Glomerular endothelial cell (primary cell): ENCODE measurements at regions not wholly inside any gene's neighbourhood (a gene's known extent, or its start where the extent isn't known, plus 50 kb on each side); places are given as distances from the start of the nearest gene placed in this dataset.
"Not testable (repeated sequence)": the region's sequence is repeated elsewhere in the genome, so short reads cannot be mapped to it uniquely, and the experiment has no call there.

Experiments used
- DNase-seq: peaks from one replicate; pipeline ENCODE4 v3.0.0-alpha.2; 2011; ENCODE audit warnings: low read depth, low spot score; ENCODE audit errors: extremely low read depth

DNA sequence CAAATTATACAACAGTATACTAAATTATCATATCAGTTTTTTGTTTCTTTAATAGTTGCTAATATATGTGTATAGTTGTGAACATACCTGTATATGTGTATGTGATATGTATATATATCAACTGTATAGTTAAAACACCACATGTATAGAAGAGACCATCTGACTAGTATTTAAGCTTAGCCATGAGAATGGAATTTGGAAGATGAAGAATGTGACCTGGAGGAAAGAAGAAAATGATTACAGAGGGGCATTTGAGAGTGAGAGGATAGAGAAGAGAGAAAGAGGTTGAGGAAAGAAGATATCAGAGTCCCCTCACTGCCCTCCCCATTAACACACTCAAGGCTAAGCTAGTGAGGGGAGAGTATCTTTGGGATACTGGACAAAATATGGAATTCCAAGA, 335.9 kb downstream of the BCKDHB start:
- no peak for DNase-seq

DNA sequence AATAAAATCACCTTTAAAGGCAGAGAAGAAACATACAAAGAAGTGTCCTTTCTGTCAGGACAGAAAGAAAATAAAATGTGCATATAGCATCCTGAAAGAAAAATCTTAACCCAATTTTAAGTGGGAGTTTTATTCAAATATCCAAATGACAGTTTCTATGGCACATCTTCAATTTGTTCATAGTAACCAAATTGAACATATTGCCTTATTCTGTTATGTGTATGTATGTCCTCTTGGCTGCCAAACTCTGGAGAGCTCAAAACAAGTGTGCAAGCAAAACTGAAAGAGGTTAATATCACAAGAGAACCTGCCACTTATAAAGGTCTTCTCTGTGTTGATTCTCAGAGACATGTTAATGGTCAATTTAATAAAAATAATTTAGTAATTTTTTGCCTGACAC, 334.7 kb downstream of the BCKDHB start:
- DNase-seq: no peak

DNA sequence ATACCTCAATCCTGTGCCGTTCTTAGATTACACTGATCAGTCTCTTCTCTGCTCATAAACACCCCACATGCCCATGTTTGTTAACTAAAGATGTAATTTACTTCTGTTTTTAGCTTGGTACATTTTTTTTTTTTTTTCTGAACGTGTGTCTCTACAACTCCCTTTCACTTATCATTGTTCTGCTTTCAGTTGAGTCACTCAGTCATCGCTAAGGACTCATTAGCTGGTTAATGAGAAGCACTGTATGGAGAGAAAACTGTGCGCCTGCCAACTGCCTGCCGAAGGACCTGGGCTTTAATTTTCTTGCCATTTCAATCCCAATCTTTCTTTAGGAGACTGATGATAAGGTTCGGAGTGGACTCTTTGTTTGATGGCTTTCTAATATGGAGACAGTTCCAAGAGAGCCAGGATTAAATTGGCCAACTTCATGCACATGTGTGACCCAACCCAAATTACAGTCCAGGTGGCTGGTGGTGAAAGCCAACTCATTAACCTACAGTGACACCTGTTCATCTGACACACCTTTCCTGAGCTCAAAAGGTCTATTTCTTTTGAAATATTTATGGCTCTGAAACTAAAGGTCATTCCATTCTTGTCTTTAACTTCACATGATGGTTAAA, 334.1 kb downstream of the BCKDHB start:
- no peak for DNase-seq

DNA sequence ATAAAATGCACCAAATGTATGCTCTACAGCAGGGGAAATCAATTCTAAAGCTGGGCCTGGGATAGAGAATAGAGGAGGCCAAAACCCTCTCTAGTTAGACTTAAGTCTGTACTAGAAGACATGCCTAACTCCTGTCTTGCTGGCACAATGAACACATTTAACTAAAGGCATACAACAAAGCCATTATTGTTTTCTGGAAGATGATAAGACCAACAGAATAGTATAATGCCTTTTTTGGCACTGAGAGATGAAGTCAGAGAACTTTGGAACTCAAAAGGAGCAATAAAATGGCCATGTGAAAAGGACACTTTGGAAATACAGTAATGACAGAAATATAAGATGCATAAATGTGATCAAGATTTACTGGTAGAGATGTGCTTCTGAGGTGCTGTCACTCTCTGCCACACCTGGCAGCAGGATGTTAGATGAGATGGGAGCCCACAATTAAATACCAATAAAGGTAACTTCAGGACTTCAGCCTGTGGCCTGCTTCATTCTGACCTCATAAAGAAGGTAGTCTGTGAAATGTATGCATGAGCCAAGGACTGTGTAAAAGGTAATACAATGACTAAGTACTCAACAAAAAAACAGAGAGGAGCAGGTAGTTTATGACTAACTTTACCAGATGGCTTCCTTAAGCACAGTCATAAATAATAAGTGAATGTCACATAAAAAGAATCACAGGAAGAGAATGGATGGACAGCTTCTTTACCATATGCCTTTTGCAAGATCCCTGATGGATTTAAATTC, 333.4 kb downstream of the BCKDHB start:
- DNase-seq: no peak

DNA sequence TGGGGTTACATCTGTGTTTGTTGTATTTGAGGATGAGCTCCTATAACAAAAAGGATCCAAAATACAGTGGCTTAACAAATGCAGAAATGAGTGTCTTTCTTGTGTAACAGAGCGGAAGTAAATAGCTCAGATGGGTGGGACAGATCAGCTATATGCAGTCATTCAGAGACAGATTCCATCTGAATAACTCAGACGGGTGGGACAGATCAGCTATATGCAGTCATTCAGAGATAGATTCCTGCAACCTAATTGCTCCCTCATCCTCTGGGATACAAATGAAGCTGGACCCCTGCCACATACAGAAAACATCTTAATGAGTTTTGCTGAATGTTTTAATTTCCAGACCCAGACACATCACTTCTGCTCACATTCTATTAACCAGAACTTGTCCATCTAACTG, 332.3 kb downstream of the BCKDHB start:
- DNase-seq: no peak

DNA sequence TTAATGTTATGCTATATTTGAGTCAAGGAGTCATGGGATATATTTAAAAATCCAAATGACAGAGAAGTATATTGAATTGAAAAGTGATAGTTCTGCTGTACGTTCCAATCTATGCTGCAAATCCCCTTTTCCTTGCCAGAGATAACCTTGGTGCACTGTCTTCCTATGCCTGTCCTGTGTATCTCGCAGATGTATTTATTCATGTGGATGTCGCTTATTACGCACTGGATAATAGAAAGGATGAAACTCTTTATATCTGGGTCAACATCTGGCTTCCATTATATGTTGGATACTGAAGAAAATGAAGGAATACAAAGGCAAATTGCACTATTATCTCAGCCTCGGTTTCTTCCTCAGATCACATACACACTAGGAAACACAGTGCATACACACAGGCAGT, 331.3 kb downstream of the BCKDHB start:
- DNase-seq: no peak

DNA sequence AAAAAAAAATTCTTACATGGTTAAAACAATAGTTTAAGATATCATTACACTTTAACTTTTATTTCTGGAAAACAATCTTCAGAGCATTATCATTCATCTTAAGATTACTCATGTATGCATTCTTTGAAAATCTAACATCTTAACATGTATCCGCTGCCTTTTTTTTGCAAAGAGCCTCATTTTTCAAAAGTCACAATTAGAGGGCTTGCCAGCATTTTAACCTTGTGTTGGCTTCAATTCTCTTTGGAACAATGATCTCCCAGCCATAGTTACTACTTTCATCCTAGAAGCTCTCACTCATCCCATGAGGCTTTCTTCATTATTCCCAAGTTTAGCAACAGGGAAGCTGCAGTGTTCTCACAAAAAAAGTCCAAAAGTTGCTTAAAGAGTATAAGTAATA, 330.8 kb downstream of the BCKDHB start:
- no peak for DNase-seq

DNA sequence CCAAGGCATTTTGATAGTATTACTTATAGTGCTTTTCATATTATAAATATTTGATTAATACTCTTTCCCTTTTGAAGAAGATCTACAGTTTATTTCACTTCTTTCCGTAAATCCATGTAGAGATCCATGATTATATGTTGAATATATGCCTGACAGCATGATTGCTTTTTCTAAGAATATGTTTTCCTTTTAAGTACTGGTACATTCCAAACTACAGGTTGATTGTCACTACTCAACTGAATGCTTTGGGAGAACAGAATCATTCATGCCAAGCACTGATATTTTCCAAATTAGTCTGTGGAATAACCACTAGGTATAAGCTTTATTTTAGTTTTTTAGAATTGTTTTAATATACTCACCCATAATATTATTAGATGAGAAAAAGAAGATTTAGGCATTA, 330.2 kb downstream of the BCKDHB start:
- no peak for DNase-seq

DNA sequence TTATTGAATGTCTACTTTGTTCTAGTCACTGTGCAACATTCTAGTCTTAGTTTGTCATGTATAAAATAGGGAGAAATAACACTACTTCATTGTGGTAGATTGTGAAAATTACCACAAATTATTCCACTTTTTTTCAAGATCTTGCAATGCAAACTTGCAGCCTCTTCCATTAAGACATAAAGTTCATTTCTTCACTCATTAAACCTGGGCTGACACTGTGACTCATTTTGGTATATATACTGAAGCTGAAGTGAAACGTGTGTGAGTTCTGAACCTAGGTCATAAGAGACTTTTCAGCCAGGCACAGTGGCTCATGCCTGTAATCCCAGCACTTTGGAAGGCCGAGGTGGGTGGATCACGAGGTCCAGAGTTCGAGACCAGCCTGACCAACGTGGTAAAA, 329.0 kb downstream of the BCKDHB start:
- no peak for DNase-seq

DNA sequence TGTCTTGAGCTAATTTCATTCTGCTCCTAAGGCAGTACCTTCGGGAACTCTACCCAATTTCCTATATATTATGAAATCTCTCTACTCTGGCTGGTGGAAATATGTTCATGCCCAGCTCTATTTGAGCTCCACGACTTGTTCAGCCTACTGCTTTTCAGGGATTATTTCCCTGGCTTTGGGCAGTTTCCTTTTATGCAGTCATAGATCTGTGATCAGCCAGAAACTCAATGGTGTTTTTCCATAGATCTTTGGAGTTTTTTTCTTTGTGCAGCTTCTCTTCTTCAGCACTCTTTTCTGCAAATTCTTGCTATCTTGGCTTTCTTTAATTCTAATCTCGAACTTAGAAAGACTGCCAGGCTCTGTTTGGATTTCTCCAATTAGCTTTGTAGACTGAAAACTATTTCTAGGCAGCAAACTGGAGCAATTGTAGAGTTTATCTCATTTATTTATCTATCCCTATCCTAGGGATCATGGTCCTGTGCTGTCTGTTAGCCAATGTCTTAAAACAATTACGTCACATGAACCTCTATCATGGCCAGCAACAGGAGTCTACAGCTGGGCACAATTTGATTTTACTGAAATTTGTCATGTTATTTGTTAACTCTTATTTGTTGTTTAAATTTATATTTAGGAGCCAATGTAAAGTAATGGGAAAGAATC, 328.4 kb downstream of the BCKDHB start:
- no peak for DNase-seq

DNA sequence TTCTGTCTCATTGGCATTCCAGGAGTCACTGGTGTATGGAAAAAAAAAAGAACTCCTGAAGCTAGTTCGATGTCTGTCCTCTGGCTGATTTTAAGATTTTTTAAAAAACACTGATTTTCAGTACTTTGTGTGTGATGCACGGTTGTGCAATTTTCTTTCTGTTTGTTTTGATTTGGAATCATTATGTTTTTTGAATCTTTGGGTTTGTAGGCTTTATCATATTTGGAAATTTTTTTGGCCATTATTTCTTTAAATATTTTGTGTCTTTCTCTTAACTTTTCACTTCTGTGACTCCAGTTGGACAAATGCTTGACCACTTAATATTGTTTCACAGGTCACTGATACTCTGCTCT, 327.2 kb downstream of the BCKDHB start:
- DNase-seq: no peak

DNA sequence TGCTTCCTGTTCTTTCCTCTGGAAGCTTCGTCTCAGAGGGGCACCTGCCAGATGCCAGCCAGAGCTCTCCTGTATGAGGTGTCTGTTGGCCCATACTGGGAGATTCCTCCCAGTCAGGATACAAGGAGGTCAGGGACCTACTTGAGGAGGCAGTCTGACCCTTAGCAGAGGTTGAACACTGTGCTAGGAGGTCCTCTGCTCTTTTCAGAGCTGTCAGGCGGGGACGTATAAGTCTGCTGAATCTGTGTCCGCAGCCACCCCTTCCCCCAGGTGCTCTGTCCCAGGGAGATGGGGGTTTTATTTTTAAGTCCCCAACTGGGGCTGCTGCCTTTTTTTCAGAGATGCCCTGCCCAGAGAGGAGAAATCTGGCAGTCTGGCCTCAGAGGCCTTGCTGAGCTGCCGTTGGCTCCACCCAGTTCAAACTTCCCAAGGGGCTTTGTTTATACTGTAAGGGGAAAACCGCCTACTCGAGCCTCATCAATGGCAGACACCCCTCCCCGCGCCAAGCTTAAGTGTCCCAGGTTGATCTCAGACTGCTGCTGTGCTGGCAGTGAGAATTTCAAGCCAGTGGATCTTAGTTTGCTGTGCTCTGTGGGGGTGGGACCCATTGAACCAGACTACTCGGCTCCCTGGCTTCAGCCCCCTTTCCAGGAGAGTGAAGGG, 326.7 kb downstream of the BCKDHB start:
- no peak for DNase-seq

DNA sequence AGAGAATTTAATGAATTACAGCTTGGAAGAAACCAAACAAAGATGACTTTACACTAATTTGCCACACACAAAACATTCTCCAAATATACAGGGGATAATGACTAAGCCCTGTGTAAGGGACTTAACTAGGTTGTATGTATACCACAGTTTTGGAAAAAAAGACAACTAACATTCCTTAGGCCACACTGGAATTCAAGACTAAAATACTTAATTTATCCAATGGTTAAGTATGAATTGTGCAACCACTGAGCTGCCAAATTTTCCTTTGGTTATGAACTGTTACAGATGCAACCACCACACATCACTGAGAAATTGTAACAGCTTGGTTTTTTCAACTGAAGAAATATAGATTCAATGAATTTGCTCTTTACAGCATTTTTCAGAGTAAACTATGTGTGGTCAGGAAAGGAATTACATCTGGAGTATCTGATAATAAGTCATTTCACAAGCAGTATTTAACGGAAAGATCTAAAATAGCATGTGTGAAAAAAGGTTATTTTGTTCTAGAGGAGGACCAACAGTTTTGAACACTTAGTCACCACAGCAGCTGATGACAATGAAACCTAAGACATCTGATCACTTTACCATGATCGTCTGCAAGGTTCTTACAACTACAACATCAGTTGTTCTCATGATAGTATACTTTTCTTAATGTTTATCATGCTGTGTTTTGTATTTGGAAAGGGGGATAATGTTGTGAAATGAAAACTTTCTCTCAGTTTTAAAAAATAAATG, 318.8 kb downstream of the BCKDHB start:
- DNase-seq: no peak

DNA sequence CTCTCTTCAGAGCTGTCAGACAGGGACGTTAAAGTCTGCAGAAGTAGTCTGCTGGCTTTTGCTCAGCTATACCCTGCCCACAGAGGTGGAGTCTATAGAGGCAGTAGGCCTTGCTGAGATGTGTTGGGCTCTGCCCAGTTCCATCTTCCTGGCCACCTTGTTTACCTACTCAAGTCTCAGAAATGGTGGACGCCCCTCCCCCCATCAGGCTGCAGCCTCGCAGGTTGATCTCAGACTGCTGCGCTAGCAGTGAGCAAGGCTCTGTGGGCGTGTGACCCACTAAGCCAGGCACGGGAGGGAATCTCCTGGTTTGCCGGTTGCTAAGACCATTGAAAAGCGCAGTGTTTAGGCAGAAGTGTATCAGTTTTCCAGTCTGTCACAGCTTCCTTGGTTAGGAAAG, 305.0 kb downstream of the BCKDHB start:
- no peak for DNase-seq

DNA sequence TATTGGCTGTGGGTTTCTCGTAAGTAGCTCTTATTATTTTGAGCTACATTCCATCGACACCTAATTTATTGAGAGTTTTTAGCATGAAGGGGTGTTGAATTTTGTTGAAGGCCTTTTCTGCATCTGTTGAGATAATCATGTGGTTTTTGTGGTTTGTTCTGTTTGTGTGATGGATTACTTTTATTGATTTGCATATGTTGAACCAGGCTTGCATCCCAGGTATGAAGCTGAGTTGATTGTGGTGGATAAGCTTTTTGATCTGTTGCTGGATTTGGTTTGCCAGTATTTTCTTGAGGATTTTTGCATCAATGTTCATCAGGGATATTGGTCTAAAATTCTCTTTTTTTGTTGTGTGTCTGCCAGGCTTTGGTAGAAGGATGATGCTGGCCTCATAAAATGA, 301.5 kb downstream of the BCKDHB start:
- not testable (repeated sequence) for DNase-seq

DNA sequence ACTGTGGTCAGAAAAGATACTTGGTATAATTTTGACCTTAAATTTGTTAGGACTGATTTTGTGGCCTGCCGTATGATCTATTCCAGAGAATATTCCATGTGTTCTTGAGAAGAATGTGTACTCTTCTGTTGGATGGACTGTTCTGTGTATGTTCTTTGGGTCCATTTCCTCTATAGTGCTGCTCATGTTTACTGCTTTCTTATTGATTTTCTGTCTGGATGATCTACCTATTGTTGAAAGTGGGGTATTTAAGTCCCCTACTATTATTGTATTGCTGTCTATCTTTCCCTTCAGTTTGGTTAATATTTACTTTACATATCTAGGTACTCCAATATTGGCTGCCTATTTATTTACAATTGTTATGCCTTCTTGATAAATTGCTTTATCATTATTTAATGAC, 298.4 kb downstream of the BCKDHB start:
- DNase-seq: no peak

DNA sequence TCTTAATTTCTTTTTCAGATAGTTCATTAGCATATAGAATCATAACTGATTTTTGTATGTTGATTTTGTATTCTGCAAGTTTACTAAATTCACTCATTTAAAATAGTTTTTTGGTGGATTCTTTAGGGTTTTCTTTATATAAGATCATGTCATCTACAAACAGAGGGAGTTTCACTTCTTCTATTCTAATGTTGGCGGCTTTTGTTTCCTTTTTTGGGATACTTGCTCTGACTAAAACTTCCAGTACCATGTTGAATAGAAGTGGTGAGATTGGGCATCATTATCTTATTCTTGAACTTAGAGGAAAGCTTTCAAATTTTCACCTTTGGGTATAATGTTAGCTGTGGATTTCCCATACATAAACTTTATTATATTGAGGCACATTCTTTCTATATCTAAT, 296.9 kb downstream of the BCKDHB start:
- no peak for DNase-seq

DNA sequence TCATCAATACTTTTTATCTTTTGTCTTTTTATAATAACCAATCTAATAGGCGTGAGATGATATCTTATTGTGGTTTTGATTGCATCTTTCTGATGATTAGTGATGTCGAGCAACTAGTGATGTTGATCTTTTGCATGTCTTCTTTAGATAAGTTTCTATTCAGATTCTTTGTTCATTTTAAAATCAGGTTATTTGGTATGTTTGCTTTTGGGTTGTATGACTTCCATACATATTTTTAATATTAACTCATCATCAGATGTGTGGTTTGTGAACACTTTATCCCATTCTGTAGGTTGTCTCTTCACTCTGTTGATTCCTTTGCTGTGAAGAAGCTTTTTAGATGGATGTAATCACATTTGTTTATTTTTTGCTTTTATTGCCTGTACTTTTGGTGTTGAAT, 295.8 kb downstream of the BCKDHB start:
- DNase-seq: no peak
